PC-3 (cell line): ENCODE measurements at regions not wholly inside any gene's neighbourhood (a gene's known extent, or its start where the extent isn't known, plus 50 kb on each side); places are given as distances from the start of the nearest gene placed in this dataset.
"Not testable (repeated sequence)": the region's sequence is repeated elsewhere in the genome, so short reads cannot be mapped to it uniquely, and the experiment has no call there.

ENCODE experiments used
- ATAC-seq: fragments of 200-7000 bp; cut with Tn5 transposase; 2 replicates; pipeline ENCODE4 v1.9.1; 2020; ENCODE audit warnings: mild to moderate bottlenecking, moderate library complexity
- BruUV-seq: library from RNA; stranded (reverse); fragments of 400-500 nt; replicated peaks from 2 replicates; lab custom pipeline; 2021; lab: Mats Ljungman, UMichigan
- CTCF ChIA-PET: fragments of 300-600 bp; sonication (Branson Sonifier 250); formaldehyde crosslinking; loops from one replicate; lab custom pipeline; 2022; ENCODE audit warnings: antibody characterized with exemption; lab: Charles Lee
- POLR2A ChIA-PET: fragments of 300-600 bp; sonication (Branson Sonifier 250); formaldehyde crosslinking; loops from one replicate; lab custom pipeline; 2022; ENCODE audit warnings: antibody characterized with exemption; ENCODE audit not compliant: unreplicated experiment; lab: Charles Lee
- DNase-seq: peaks from one replicate; pipeline ENCODE4 v3.0.0-alpha.2; 2015
- H2AFZ ChIP-seq: fragments of 300-600 bp; sonication (generic); 2 replicates; pipeline ENCODE4 v1.6.0; 2016; ENCODE audit warnings: antibody characterized with exemption, low read length
- H3F3A ChIP-seq: fragments of 300-600 bp; sonication (generic); one replicate; pipeline ENCODE4 v1.6.0; 2017; ENCODE audit warnings: antibody characterized with exemption, low read length, control low read depth, mild to moderate bottlenecking; ENCODE audit not compliant: unreplicated experiment
- H3K27ac ChIP-seq: fragments of 300-600 bp; sonication (generic); 2 replicates; pipeline ENCODE4 v1.5.1; 2016; ENCODE audit warnings: mild to moderate bottlenecking, low read length
- H3K27me3 ChIP-seq: fragments of 300-600 bp; sonication (generic); 2 replicates; pipeline ENCODE4 v1.6.1; 2016; ENCODE audit warnings: low read length, mixed read lengths
- H3K36me3 ChIP-seq: fragments of 300-600 bp; sonication (generic); 2 replicates; pipeline ENCODE4 v1.6.1; 2016; ENCODE audit warnings: low read depth, mixed run types, low read length, mixed read lengths
- H3K4me1 ChIP-seq: fragments of 300-600 bp; sonication (generic); 2 replicates; pipeline ENCODE4 v1.5.1; 2016; ENCODE audit warnings: low read length; ENCODE audit not compliant: insufficient read depth
- H3K4me2 ChIP-seq: fragments of 300-600 bp; sonication (generic); 2 replicates; pipeline ENCODE4 v1.6.0; 2016; ENCODE audit warnings: low read length
- H3K4me3 ChIP-seq: fragments of 300-600 bp; sonication (generic); 2 replicates; pipeline ENCODE4 v1.5.1; 2016; ENCODE audit warnings: mild to moderate bottlenecking, low read length, mixed read lengths
- H3K79me2 ChIP-seq: fragments of 300-600 bp; sonication (generic); 2 replicates; pipeline ENCODE4 v1.6.1; 2017; ENCODE audit warnings: low read length, mixed read lengths
- H3K9ac ChIP-seq: fragments of 300-600 bp; sonication (generic); 2 replicates; pipeline ENCODE4 v1.6.0; 2016; ENCODE audit warnings: mild to moderate bottlenecking, low read length
- H3K9me2 ChIP-seq: fragments of 300-600 bp; sonication (generic); replicated peaks from 2 replicates; pipeline ENCODE4 v1.6.1; 2016; ENCODE audit warnings: mixed run types, low read length, mixed read lengths
- H3K9me3 ChIP-seq: fragments of 300-600 bp; sonication (generic); 2 replicates; pipeline ENCODE4 v1.6.1; 2016; ENCODE audit warnings: low read length, mixed read lengths
- H4K20me1 ChIP-seq: fragments of 300-600 bp; sonication (generic); 2 replicates; pipeline ENCODE4 v1.6.1; 2016; ENCODE audit warnings: low read length, mixed read lengths
- EZH2 ChIP-seq: fragments of 300-600 bp; sonication (generic); IDR thresholded peaks from one replicate; pipeline ENCODE4 v1.6.1; 2017; ENCODE audit warnings: antibody characterized with exemption, mild to moderate bottlenecking, low read length; ENCODE audit not compliant: unreplicated experiment
- EZH2phosphoT487 ChIP-seq: fragments of 300-600 bp; sonication (generic); IDR thresholded peaks from 2 replicates; pipeline ENCODE4 v1.6.1; 2018; ENCODE audit warnings: mild to moderate bottlenecking, antibody characterized with exemption, low read length, borderline replicate concordance
- intact Hi-C: fragments of 100-400 bp; cut with micrococcal nuclease; formaldehyde crosslinking; loops from 2 replicates; pipeline ENCODE4 v1.9.0; 2023
- TF ChIP-seq, protein P1 (sequence below): fragments of 300-600 bp; sonication (generic); conservative IDR thresholded peaks from 2 replicates; pipeline ENCODE4 v1.5.1; 2017; ENCODE audit warnings: antibody characterized with exemption, low read depth, mild to moderate bottlenecking, low read length

DNA sequence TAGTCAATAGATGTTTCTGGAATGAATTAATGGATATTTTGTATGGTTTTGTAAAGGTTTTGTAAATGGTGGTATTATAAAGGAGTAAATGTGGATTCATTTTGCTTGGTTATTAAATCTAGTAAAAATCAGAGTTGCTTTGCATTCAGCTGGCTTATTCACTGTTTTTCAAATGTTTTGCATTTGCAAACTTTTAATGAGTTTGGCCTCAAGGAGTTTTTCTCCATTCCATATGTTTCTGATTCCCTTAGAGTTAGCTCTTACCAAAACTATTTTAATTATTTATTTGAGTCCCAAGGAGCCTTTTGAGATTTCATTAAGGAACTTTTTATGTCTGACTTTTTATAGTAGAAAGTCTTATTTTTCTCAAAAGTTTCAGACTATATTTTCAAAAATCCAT is 992.2 kb downstream of the DIPK2A start:
- TF ChIP-seq EZH2phosphoT487 = no peak
- TF ChIP-seq, protein P1, sequence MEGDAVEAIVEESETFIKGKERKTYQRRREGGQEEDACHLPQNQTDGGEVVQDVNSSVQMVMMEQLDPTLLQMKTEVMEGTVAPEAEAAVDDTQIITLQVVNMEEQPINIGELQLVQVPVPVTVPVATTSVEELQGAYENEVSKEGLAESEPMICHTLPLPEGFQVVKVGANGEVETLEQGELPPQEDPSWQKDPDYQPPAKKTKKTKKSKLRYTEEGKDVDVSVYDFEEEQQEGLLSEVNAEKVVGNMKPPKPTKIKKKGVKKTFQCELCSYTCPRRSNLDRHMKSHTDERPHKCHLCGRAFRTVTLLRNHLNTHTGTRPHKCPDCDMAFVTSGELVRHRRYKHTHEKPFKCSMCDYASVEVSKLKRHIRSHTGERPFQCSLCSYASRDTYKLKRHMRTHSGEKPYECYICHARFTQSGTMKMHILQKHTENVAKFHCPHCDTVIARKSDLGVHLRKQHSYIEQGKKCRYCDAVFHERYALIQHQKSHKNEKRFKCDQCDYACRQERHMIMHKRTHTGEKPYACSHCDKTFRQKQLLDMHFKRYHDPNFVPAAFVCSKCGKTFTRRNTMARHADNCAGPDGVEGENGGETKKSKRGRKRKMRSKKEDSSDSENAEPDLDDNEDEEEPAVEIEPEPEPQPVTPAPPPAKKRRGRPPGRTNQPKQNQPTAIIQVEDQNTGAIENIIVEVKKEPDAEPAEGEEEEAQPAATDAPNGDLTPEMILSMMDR = no peak
- no peak for TF ChIP-seq EZH2
- BruUV-seq = no TSS peak

DNA sequence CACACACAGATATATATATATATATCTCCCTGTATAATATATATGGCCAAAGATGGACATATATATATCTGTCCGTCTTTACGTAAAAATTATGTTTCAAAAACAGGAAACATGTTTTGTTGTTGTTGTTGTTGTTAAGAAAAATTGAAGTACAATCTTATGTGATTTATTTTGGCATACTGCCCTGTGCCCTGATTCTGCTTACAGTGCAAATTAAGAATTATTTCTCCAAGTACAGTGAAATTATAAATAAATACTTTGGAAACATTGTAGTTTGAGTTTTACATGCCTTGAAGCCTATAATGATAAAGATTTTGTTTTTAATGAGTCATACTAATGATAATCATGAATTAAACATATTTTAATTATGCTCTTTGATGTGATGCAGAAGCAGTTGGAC is 994.9 kb downstream of the DIPK2A start:
- H3K9ac ChIP-seq = no peak overlapping the region
- no peak for TF ChIP-seq EZH2phosphoT487
- TF ChIP-seq, protein P1 = no peak
- no peaks in the 10 kb centered on the region for H3K36me3 ChIP-seq
- intact Hi-C loops = no loop called here
- H3K79me2 ChIP-seq = no peaks in the 10 kb centered on the region
- BruUV-seq = no TSS peak
- no peak for ATAC-seq
- H4K20me1 ChIP-seq = no peaks in the 10 kb centered on the region
- ChIA-PET POLR2A (no interaction called here), CTCF (no interaction called here)
- H3K27me3 ChIP-seq = no peaks in the 10 kb centered on the region
- H3K4me2 ChIP-seq = no peak overlapping the region
- no peaks in the 10 kb centered on the region for H3K4me1 ChIP-seq
- no peaks in the 10 kb centered on the region for H3K9me3 ChIP-seq
- H3K9me2 ChIP-seq = no peaks in the 10 kb centered on the region
- no peak overlapping the region for H3K27ac ChIP-seq
- no peak overlapping the region for H3K4me3 ChIP-seq
- no peaks in the 10 kb centered on the region for H3F3A ChIP-seq
- H2AFZ ChIP-seq = no peak overlapping the region
- DNase-seq = no peak

More for the DNA sequence above, 992.2 kb downstream of the DIPK2A start:
- H3K27me3 ChIP-seq = no peaks in the 10 kb centered on the region
- H3K4me2 ChIP-seq = no peak overlapping the region
- ATAC-seq (no peak), DNase-seq (no peak)
- H3K36me3 ChIP-seq = no peaks in the 10 kb centered on the region
- H4K20me1 ChIP-seq = no peaks in the 10 kb centered on the region
- no peak overlapping the region for H3K27ac ChIP-seq
- no peaks in the 10 kb centered on the region for H3K9me3 ChIP-seq
- no peaks in the 10 kb centered on the region for H3K4me1 ChIP-seq
- H2AFZ ChIP-seq = no peak overlapping the region
- H3K9ac ChIP-seq = no peak overlapping the region
- ChIA-PET POLR2A (no interaction called here), CTCF (no interaction called here)
- H3K9me2 ChIP-seq = no peaks in the 10 kb centered on the region
- no peaks in the 10 kb centered on the region for H3F3A ChIP-seq
- intact Hi-C loops = no loop called here
- H3K79me2 ChIP-seq = no peaks in the 10 kb centered on the region
- H3K4me3 ChIP-seq = no peak overlapping the region

DNA sequence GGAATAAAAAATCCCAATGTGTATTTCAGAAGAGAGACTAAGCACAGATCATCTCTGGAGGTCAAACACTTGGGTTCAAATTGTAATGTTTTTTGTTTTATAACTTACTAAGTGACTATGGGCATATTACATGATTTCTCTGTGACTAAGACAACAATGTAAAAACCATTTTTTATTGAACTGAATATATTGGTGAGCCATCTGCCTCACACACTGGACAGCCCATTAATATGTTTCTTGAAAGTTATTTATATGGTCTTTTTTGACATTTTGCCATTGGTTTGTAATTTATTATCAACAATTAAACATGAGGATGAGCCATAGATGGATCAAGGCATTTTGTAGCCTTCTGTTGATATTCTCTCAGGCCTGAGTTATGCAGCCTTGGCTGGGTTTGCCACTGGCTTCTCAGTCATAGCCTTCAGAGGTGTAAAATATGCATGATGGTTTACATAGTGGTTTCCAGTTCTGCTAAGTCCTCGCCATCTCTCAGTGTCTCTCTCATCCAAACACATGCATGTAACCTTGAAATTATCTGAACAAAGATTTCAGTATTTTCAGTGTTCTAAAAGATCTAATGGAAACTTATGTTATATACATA is 997.2 kb downstream of the DIPK2A start:
- no peaks in the 10 kb centered on the region for H3K9me3 ChIP-seq
- no peaks in the 10 kb centered on the region for H3F3A ChIP-seq
- H3K4me3 ChIP-seq = no peak overlapping the region
- intact Hi-C loops = no loop called here
- ChIA-PET CTCF (no interaction called here), POLR2A (no interaction called here)
- no peak overlapping the region for H3K27ac ChIP-seq
- no peaks in the 10 kb centered on the region for H3K36me3 ChIP-seq
- H3K79me2 ChIP-seq = no peaks in the 10 kb centered on the region
- no peak overlapping the region for H2AFZ ChIP-seq
- no peaks in the 10 kb centered on the region for H3K27me3 ChIP-seq
- TF ChIP-seq EZH2phosphoT487 = no peak
- TF ChIP-seq, protein P1 = no peak
- TF ChIP-seq EZH2 = no peak
- no peak overlapping the region for H3K4me2 ChIP-seq
- H3K9me2 ChIP-seq = no peaks in the 10 kb centered on the region
- no peak overlapping the region for H3K9ac ChIP-seq
- no peaks in the 10 kb centered on the region for H3K4me1 ChIP-seq
- ATAC-seq = no peak
- BruUV-seq = no TSS peak
- no peaks in the 10 kb centered on the region for H4K20me1 ChIP-seq
- DNase-seq = no peak

DNA sequence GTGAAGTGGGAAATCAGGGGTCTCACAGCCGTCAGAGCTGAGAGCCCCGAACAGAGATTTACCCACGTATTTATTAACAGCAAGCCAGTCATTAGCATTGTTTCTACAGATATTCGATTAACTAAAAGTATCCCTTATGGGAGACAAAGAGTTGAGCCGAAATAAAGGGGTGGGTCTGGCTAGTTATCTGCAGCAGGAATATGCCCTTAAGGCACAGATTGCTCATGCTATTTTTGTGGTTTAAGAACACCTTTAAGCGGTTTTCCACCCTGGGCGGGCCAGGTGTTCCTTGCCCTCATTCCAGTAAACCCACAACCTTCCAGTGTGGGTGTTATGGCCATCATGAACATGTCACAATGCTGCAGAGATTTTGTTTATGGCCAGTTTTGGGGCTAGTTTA is 1012.9 kb downstream of the DIPK2A start:
- H2AFZ ChIP-seq, BruUV-seq, H3K27ac ChIP-seq, H3K9me2 ChIP-seq, H4K20me1 ChIP-seq, intact Hi-C loops, H3K9ac ChIP-seq, CTCF ChIA-PET, ATAC-seq, DNase-seq, H3K9me3 ChIP-seq, H3K4me3 ChIP-seq, H3K79me2 ChIP-seq, H3F3A ChIP-seq, H3K4me2 ChIP-seq, H3K27me3 ChIP-seq, H3K36me3 ChIP-seq, H3K4me1 ChIP-seq, POLR2A ChIA-PET: not testable (repeated sequence)
